DND-41 (cell line): ENCODE measurements at regions not wholly inside any gene's neighbourhood (a gene's known extent, or its start where the extent isn't known, plus 50 kb on each side); places are given as distances from the start of the nearest gene placed in this dataset.

Experiments
- ATAC-seq: fragments of 200-7000 bp; cut with Tn5 transposase; 3 replicates; pipeline ENCODE4 v1.9.1; 2021; ENCODE audit warnings: low read depth; ENCODE audit not compliant: insufficient read depth
- DNase-seq: peaks from one replicate; pipeline ENCODE4 v3.0.0-alpha.2; 2020
- H2AFZ ChIP-seq: 2 replicates; pipeline ENCODE4 v1.6.0; 2012; ENCODE audit warnings: low read depth, low read length
- H3K27ac ChIP-seq: 2 replicates; pipeline ENCODE4 v1.5.1; 2012; ENCODE audit warnings: low read length, inconsistent platforms
- H3K27me3 ChIP-seq: fragments of 200-600 bp; sonication (generic); 2 replicates; pipeline ENCODE4 v1.6.0; 2012; ENCODE audit warnings: low read length, mild to moderate bottlenecking, inconsistent platforms; ENCODE audit not compliant: insufficient read depth, poor library complexity
- H3K36me3 ChIP-seq: 2 replicates; pipeline ENCODE4 v1.5.1; 2012; ENCODE audit warnings: low read length, inconsistent platforms; ENCODE audit not compliant: insufficient read depth
- H3K4me1 ChIP-seq: 2 replicates; pipeline ENCODE4 v1.5.1; 2012; ENCODE audit warnings: mild to moderate bottlenecking, low read length; ENCODE audit not compliant: insufficient read depth
- H3K4me2 ChIP-seq: 2 replicates; pipeline ENCODE4 v1.6.0; 2012; ENCODE audit warnings: mild to moderate bottlenecking, moderate library complexity, low read length, inconsistent platforms; ENCODE audit not compliant: insufficient read depth
- H3K4me3 ChIP-seq, 2 experiments: fragments of 200-600 bp in 1 of 2; shearing (Covaris generic) in 1 of 2; 2 replicates each; pipeline ENCODE4 v1.5.1; 2012 to 2016; ENCODE audit warnings: inconsistent platforms in 2 of 2, low read length in 2 of 2, mild to moderate bottlenecking in 2 of 2, low read depth in 1 of 2, moderate library complexity in 1 of 2
- H3K79me2 ChIP-seq: 2 replicates; pipeline ENCODE4 v1.6.0; 2012; ENCODE audit warnings: low read length, inconsistent platforms; ENCODE audit not compliant: insufficient read depth
- H3K9ac ChIP-seq: 2 replicates; pipeline ENCODE4 v1.6.0; 2012; ENCODE audit warnings: low read depth, mild to moderate bottlenecking, inconsistent platforms, low read length, moderate library complexity
- H3K9me3 ChIP-seq: 2 replicates; pipeline ENCODE4 v1.5.1; 2012; ENCODE audit warnings: low read length, moderate library complexity, mild to moderate bottlenecking, inconsistent platforms; ENCODE audit not compliant: insufficient read depth, severe bottlenecking
- H4K20me1 ChIP-seq: 2 replicates; pipeline ENCODE4 v1.6.0; 2012; ENCODE audit warnings: low read length; ENCODE audit not compliant: insufficient read depth
- CTCF ChIP-seq: IDR thresholded peaks from 2 replicates; pipeline ENCODE4 v1.5.1; 2012; ENCODE audit warnings: borderline replicate concordance, low read length, moderate library complexity, mild to moderate bottlenecking; ENCODE audit not compliant: poor library complexity, severe bottlenecking; ENCODE audit errors: extremely low read depth
- EZH2 ChIP-seq: IDR thresholded peaks from 3 replicates; pipeline ENCODE4 v1.6.1; 2012; ENCODE audit warnings: borderline replicate concordance, low read depth, mild to moderate bottlenecking, moderate library complexity, low read length, inconsistent platforms; ENCODE audit not compliant: severe bottlenecking

- H3K36me3 ChIP-seq: no peaks in the 10 kb centered on the region
- 0 out of 2 replicates have a peak overlapping the region, but pooled peaks have one; percentile 1 for H3K27ac ChIP-seq
- H4K20me1 ChIP-seq: no peaks in the 10 kb centered on the region
- H3K4me2 ChIP-seq: no peak overlapping the region
- H3K27me3 ChIP-seq: no peaks in the 10 kb centered on the region
- DNase-seq (no peak), ATAC-seq (peak; percentile 69; the same call in 2 of the 3 replicates)
- no peak overlapping the region for H3K9ac ChIP-seq
- peaks cover 6% of the 10 kb centered on the region; the same call in 1 of the 2 replicates for H3K4me1 ChIP-seq
- H3K79me2 ChIP-seq: no peaks in the 10 kb centered on the region
- no peak overlapping the region for H3K4me3 ChIP-seq
- TF ChIP-seq EZH2 (no peak), CTCF (no peak)
- peak overlapping the region; percentile 4; the same call in 1 of the 2 replicates for H2AFZ ChIP-seq
- H3K9me3 ChIP-seq: no peaks in the 10 kb centered on the region
Measured at GRCh38 chr10:88082806-88083596, 219.6 kb downstream of the PTEN start.

GRCh38 chr10:88083597-88083989, 220.2 kb downstream of the PTEN start:
- Histone ChIP-seq H3K4me3 (no peak overlapping the region), H3K79me2 (no peaks in the 10 kb centered on the region), H4K20me1 (no peaks in the 10 kb centered on the region), H3K9ac (no peak overlapping the region), H3K36me3 (no peaks in the 10 kb centered on the region), H3K27ac (no peak overlapping the region), H2AFZ (no peak overlapping the region), H3K4me1 (peaks cover 6% of the 10 kb centered on the region; the same call in 1 of the 2 replicates), H3K27me3 (no peaks in the 10 kb centered on the region), H3K9me3 (no peaks in the 10 kb centered on the region), H3K4me2 (no peak overlapping the region)
- DNase-seq (no peak), ATAC-seq (no peak)
- TF ChIP-seq EZH2 (no peak), CTCF (no peak)

- Histone ChIP-seq H3K4me3 (no peak overlapping the region), H3K36me3 (no peaks in the 10 kb centered on the region), H3K4me2 (no peak overlapping the region), H4K20me1 (no peaks in the 10 kb centered on the region), H3K4me1 (peaks cover 23% of the 10 kb centered on the region), H3K27ac (no peak overlapping the region), H3K27me3 (no peaks in the 10 kb centered on the region), H3K79me2 (no peaks in the 10 kb centered on the region), H2AFZ (peak overlapping the region; percentile 29; the same call in 1 of the 2 replicates), H3K9me3 (no peaks in the 10 kb centered on the region), H3K9ac (no peak overlapping the region)
- no peak for DNase-seq
- ATAC-seq: no peak
- TF ChIP-seq EZH2: no peak
- TF ChIP-seq CTCF: no peak
Measured at GRCh38 chr10:88086187-88086960, 222.9 kb downstream of the PTEN start.
